ENCODE measurements at regions not wholly inside any gene's neighbourhood (a gene's known extent, or its start where the extent isn't known, plus 50 kb on each side); places are given as distances from the start of the nearest gene placed in this dataset.

GRCh38 chr12:111297703-111298426 is 71.0 kb downstream of the PHETA1 start:
- H2AFZ ChIP-seq (ENCODE audit: low read depth, low read length): no peak overlapping the region
- H3K4me2 ChIP-seq (ENCODE audit: low read length): no peak overlapping the region
- H3K27me3 ChIP-seq (ENCODE audit: insufficient read depth, low read depth, low read length): no peaks in the 10 kb centered on the region
- H4K20me1 ChIP-seq (ENCODE audit: insufficient read depth): no peaks in the 10 kb centered on the region
- H3K27ac ChIP-seq (ENCODE audit: low read length): no peak overlapping the region
- no peak overlapping the region for H3K9ac ChIP-seq (ENCODE audit: low read length)
- H3F3A ChIP-seq (ENCODE audit: insufficient read depth, low read length, poor library complexity, severe bottlenecking): no peaks in the 10 kb centered on the region
- no peaks in the 10 kb centered on the region for H3K79me2 ChIP-seq (replicated peaks; ENCODE audit: insufficient read depth, low read length)
- H3K9me2 ChIP-seq (ENCODE audit: insufficient read depth, low read length): no peaks in the 10 kb centered on the region
- TF ChIP-seq EP300 (conservative IDR thresholded peaks at IDR 0.05; ENCODE audit: poor library complexity, severe bottlenecking): no peak
- no peak for TF ChIP-seq MXI1 (conservative IDR thresholded peaks at IDR 0.05; ENCODE audit: poor library complexity, severe bottlenecking)
- TF ChIP-seq CTCF (IDR thresholded peaks at IDR 0.05; ENCODE audit: poor library complexity, severe bottlenecking): no peak
- no peak for TF ChIP-seq RAD21 (conservative IDR thresholded peaks at IDR 0.05)
- no peak for TF ChIP-seq REST (IDR thresholded peaks at IDR 0.05; ENCODE audit: borderline replicate concordance)
- no peak for TF ChIP-seq SMC3 (conservative IDR thresholded peaks at IDR 0.05; ENCODE audit: poor library complexity)
- no peak for TF ChIP-seq EZH2 (IDR thresholded peaks at IDR 0.05; ENCODE audit: borderline replicate concordance, insufficient read depth, low read length, poor library complexity, severe bottlenecking)
- TF ChIP-seq TAF1 (IDR thresholded peaks at IDR 0.05; ENCODE audit: low read depth): no peak
- TF ChIP-seq POLR2AphosphoS5 (IDR thresholded peaks at IDR 0.05): no peak
- H3K36me3 ChIP-seq (ENCODE audit: insufficient read depth, low read length): no peaks in the 10 kb centered on the region
- H3K4me3 ChIP-seq (ENCODE audit: low read length): no peak overlapping the region
- H3K9me3 ChIP-seq (ENCODE audit: low read length): no peaks in the 10 kb centered on the region

GRCh38 chr12:111296906-111297463 is 71.9 kb downstream of the PHETA1 start:
- no peak overlapping the region for H3K4me3 ChIP-seq (ENCODE audit: low read length)
- no peak overlapping the region for H3K27ac ChIP-seq (ENCODE audit: low read length)
- H3K9me3 ChIP-seq (ENCODE audit: low read length): no peaks in the 10 kb centered on the region
- no peak for TF ChIP-seq RAD21 (conservative IDR thresholded peaks at IDR 0.05)
- TF ChIP-seq CTCF (IDR thresholded peaks at IDR 0.05; ENCODE audit: poor library complexity, severe bottlenecking): no peak
- no peak for TF ChIP-seq REST (IDR thresholded peaks at IDR 0.05; ENCODE audit: borderline replicate concordance)
- TF ChIP-seq SMC3 (conservative IDR thresholded peaks at IDR 0.05; ENCODE audit: poor library complexity): no peak
- TF ChIP-seq EZH2 (IDR thresholded peaks at IDR 0.05; ENCODE audit: borderline replicate concordance, insufficient read depth, low read length, poor library complexity, severe bottlenecking): no peak
- no peak for TF ChIP-seq EP300 (conservative IDR thresholded peaks at IDR 0.05; ENCODE audit: poor library complexity, severe bottlenecking)
- TF ChIP-seq MXI1 (conservative IDR thresholded peaks at IDR 0.05; ENCODE audit: poor library complexity, severe bottlenecking): no peak
- no peak for TF ChIP-seq POLR2AphosphoS5 (IDR thresholded peaks at IDR 0.05)
- H3K79me2 ChIP-seq (replicated peaks; ENCODE audit: insufficient read depth, low read length): no peaks in the 10 kb centered on the region
- H3K9me2 ChIP-seq (ENCODE audit: insufficient read depth, low read length): no peaks in the 10 kb centered on the region
- no peak overlapping the region for H3K4me2 ChIP-seq (ENCODE audit: low read length)
- H3K36me3 ChIP-seq (ENCODE audit: insufficient read depth, low read length): no peaks in the 10 kb centered on the region
- H3F3A ChIP-seq (ENCODE audit: insufficient read depth, low read length, poor library complexity, severe bottlenecking): no peaks in the 10 kb centered on the region
- H2AFZ ChIP-seq (ENCODE audit: low read depth, low read length): no peak overlapping the region
- no peaks in the 10 kb centered on the region for H3K27me3 ChIP-seq (ENCODE audit: insufficient read depth, low read depth, low read length)
- no peaks in the 10 kb centered on the region for H4K20me1 ChIP-seq (ENCODE audit: insufficient read depth)
- no peak overlapping the region for H3K9ac ChIP-seq (ENCODE audit: low read length)
